ENCODE measurements at regions not wholly inside any gene's neighbourhood (a gene's known extent, or its start where the extent isn't known, plus 50 kb on each side); places are given as distances from the start of the nearest gene placed in this dataset.

- Histone ChIP-seq H3K79me2 (ENCODE audit: low read length) (no peaks in the 10 kb centered on the region), H3K4me3 (ENCODE audit: low read length) (no peak overlapping the region), H3K36me3 (replicated peaks; ENCODE audit: low read depth, low read length) (no peaks in the 10 kb centered on the region), H2AFZ (ENCODE audit: low read depth, low read length) (no peak overlapping the region), H4K20me1 (ENCODE audit: insufficient read depth, low read length) (no peaks in the 10 kb centered on the region), H3K27me3 (ENCODE audit: low read depth, low read length) (no peaks in the 10 kb centered on the region), H3K4me1 (ENCODE audit: low read length) (no peaks in the 10 kb centered on the region), H3K4me2 (ENCODE audit: low read length) (no peak overlapping the region), H3K27ac (ENCODE audit: low read length) (no peak overlapping the region), H3K9me3 (ENCODE audit: insufficient read depth, low read length) (no peaks in the 10 kb centered on the region), H3K9ac (ENCODE audit: low read length) (no peak overlapping the region)
- no peak for TF ChIP-seq EZH2phosphoT487 (IDR thresholded peaks at IDR 0.05; ENCODE audit: low read depth)
- no peak for TF ChIP-seq CTCF (IDR thresholded peaks at IDR 0.05; ENCODE audit: low read depth, low read length)
Measured at GRCh38 chr1:214970016-214970415, 112.5 kb upstream of the KCNK2 start.

DNA sequence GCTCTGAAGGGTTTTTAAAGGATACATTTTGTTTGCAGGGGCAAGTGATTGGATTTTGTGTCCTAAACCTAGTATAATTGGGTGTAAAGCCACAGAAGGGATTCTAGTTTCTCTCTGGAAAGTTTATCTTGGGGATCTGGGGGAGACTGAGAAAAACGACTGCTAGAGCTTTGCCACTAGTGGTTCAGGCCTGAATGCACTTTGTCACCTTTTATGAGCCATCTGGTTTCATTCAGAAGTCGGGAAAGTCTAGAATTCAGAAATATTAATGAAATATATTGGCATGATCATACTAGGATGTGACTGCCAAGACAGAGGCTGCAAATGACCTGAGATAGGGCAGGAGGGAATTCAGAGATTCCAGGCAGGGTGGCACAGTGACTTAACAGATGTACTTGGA is 111.5 kb upstream of the KCNK2 start:
- H3K27me3 ChIP-seq (ENCODE audit: low read depth, low read length): no peaks in the 10 kb centered on the region
- H3K4me2 ChIP-seq (ENCODE audit: low read length): no peak overlapping the region
- H3K9ac ChIP-seq (ENCODE audit: low read length): no peak overlapping the region
- H3K27ac ChIP-seq (ENCODE audit: low read length): no peak overlapping the region
- H3K9me3 ChIP-seq (ENCODE audit: insufficient read depth, low read length): no peaks in the 10 kb centered on the region
- no peak overlapping the region for H2AFZ ChIP-seq (ENCODE audit: low read depth, low read length)
- H3K36me3 ChIP-seq (replicated peaks; ENCODE audit: low read depth, low read length): no peaks in the 10 kb centered on the region
- H4K20me1 ChIP-seq (ENCODE audit: insufficient read depth, low read length): no peaks in the 10 kb centered on the region
- no peak overlapping the region for H3K4me3 ChIP-seq (ENCODE audit: low read length)
- no peaks in the 10 kb centered on the region for H3K79me2 ChIP-seq (ENCODE audit: low read length)
- TF ChIP-seq EZH2phosphoT487 (IDR thresholded peaks at IDR 0.05; ENCODE audit: low read depth) (no peak), CTCF (IDR thresholded peaks at IDR 0.05; ENCODE audit: low read depth, low read length) (no peak)
- H3K4me1 ChIP-seq (ENCODE audit: low read length): no peaks in the 10 kb centered on the region

DNA sequence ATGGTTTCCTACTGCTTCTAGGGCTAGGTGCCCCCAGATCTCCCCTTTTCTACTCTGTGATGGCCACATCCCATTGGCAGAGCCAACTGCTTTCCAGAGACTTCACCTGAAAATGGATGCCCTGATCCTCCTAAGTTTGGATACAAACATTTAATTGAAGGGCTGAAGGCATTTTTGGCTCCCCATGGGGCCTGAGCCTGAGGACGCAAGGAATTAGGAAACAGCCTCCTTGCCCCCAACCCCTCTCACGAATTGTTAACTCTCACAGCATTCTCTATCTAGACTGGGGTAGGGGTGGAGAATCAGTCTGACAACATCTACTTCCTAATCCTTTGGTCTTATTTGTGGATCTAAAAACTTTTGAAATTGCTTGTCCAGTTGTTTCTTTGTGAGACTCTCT is 108.5 kb upstream of the KCNK2 start:
- no peaks in the 10 kb centered on the region for H3K9me3 ChIP-seq (ENCODE audit: insufficient read depth, low read length)
- H3K4me2 ChIP-seq (ENCODE audit: low read length): no peak overlapping the region
- H3K9ac ChIP-seq (ENCODE audit: low read length): no peak overlapping the region
- peaks cover 8% of the 10 kb centered on the region; the same call in 1 of the 2 replicates for H3K27me3 ChIP-seq (ENCODE audit: low read depth, low read length)
- no peak overlapping the region for H2AFZ ChIP-seq (ENCODE audit: low read depth, low read length)
- H3K36me3 ChIP-seq (replicated peaks; ENCODE audit: low read depth, low read length): no peaks in the 10 kb centered on the region
- H3K4me3 ChIP-seq (ENCODE audit: low read length): no peak overlapping the region
- H3K27ac ChIP-seq (ENCODE audit: low read length): no peak overlapping the region
- no peaks in the 10 kb centered on the region for H3K4me1 ChIP-seq (ENCODE audit: low read length)
- no peaks in the 10 kb centered on the region for H4K20me1 ChIP-seq (ENCODE audit: insufficient read depth, low read length)
- TF ChIP-seq EZH2phosphoT487 (IDR thresholded peaks at IDR 0.05; ENCODE audit: low read depth): no peak
- TF ChIP-seq CTCF (IDR thresholded peaks at IDR 0.05; ENCODE audit: low read depth, low read length): no peak
- no peaks in the 10 kb centered on the region for H3K79me2 ChIP-seq (ENCODE audit: low read length)

- H3K27me3 ChIP-seq (ENCODE audit: low read depth, low read length): peaks cover 8% of the 10 kb centered on the region; the same call in 1 of the 2 replicates
- no peaks in the 10 kb centered on the region for H3K9me3 ChIP-seq (ENCODE audit: insufficient read depth, low read length)
- H3K4me3 ChIP-seq (ENCODE audit: low read length): no peak overlapping the region
- no peaks in the 10 kb centered on the region for H3K4me1 ChIP-seq (ENCODE audit: low read length)
- no peaks in the 10 kb centered on the region for H3K79me2 ChIP-seq (ENCODE audit: low read length)
- H2AFZ ChIP-seq (ENCODE audit: low read depth, low read length): no peak overlapping the region
- no peaks in the 10 kb centered on the region for H4K20me1 ChIP-seq (ENCODE audit: insufficient read depth, low read length)
- no peak overlapping the region for H3K9ac ChIP-seq (ENCODE audit: low read length)
- no peak overlapping the region for H3K27ac ChIP-seq (ENCODE audit: low read length)
- no peak for TF ChIP-seq CTCF (IDR thresholded peaks at IDR 0.05; ENCODE audit: low read depth, low read length)
- TF ChIP-seq EZH2phosphoT487 (IDR thresholded peaks at IDR 0.05; ENCODE audit: low read depth): no peak
- H3K36me3 ChIP-seq (replicated peaks; ENCODE audit: low read depth, low read length): no peaks in the 10 kb centered on the region
- no peak overlapping the region for H3K4me2 ChIP-seq (ENCODE audit: low read length)
Measured at GRCh38 chr1:214976665-214977064, 105.9 kb upstream of the KCNK2 start.

All from OCI-LY3 (cell line).